ENCODE measurements at regions not wholly inside any gene's neighbourhood (a gene's known extent, or its start where the extent isn't known, plus 50 kb on each side); places are given as distances from the start of the nearest gene placed in this dataset.

GRCh38 chr13:109408591-109409382 lies 377.6 kb downstream of the IRS2 start:
- intact Hi-C loops (cut with micrococcal nuclease): no loop called here
- ChIA-PET CTCF (no interaction called here), POLR2A (no interaction called here), RAD21 (ENCODE audit: low non-redundant PET in 1 of 2, low total read pairs in 2 of 2, uncharacterized antibody in 2 of 2, unreplicated experiment in 2 of 2) (no interaction called here)
- Histone ChIP-seq H3K4me2 (ENCODE audit: low read length) (no peak overlapping the region), H3K27me3 (ENCODE audit: insufficient read depth, low read length) (no peaks in the 10 kb centered on the region), H3K9me2 (ENCODE audit: insufficient read depth) (no peaks in the 10 kb centered on the region), H3K4me1 (ENCODE audit: control insufficient read depth in 1 of 2, insufficient read depth in 2 of 2, low read length in 2 of 2) (peaks cover 0 to 10% of the 10 kb centered on the region in 2 experiments; a peak in 3 of 4 replicates), H3K27ac (ENCODE audit: low read depth, low read length) (no peak overlapping the region), H4K20me1 (ENCODE audit: insufficient read depth) (no peaks in the 10 kb centered on the region), H3K9ac (ENCODE audit: low read length) (no peak overlapping the region), H3K4me3 (replicated peaks in 1 of 2; ENCODE audit: low read depth in 1 of 2, low read length in 2 of 2) (no peak overlapping the region), H3K36me3 (ENCODE audit: control insufficient read depth in 1 of 2, insufficient read depth in 2 of 2, low read length in 2 of 2) (no peaks in the 10 kb centered on the region), H3K79me2 (ENCODE audit: insufficient read depth, low read length) (no peaks in the 10 kb centered on the region), H3K9me3 (ENCODE audit: control insufficient read depth in 1 of 2, insufficient read depth in 1 of 2, low read depth in 1 of 2, low read length in 2 of 2) (no peaks in the 10 kb centered on the region), H2AFZ (ENCODE audit: low read depth, low read length, poor library complexity, severe bottlenecking) (no peak overlapping the region)
- ATAC-seq: no peak
- no peak for DNase-seq (ENCODE audit: low read depth, low spot score)
- BruUV-seq (replicated peaks): no TSS peak
- TF ChIP-seq SIN3A (IDR thresholded peaks at IDR 0.05; ENCODE audit: low read depth): no peak
- no peak for TF ChIP-seq CEBPB (IDR thresholded peaks at IDR 0.05; ENCODE audit: low read depth)
- TF ChIP-seq, protein P1, sequence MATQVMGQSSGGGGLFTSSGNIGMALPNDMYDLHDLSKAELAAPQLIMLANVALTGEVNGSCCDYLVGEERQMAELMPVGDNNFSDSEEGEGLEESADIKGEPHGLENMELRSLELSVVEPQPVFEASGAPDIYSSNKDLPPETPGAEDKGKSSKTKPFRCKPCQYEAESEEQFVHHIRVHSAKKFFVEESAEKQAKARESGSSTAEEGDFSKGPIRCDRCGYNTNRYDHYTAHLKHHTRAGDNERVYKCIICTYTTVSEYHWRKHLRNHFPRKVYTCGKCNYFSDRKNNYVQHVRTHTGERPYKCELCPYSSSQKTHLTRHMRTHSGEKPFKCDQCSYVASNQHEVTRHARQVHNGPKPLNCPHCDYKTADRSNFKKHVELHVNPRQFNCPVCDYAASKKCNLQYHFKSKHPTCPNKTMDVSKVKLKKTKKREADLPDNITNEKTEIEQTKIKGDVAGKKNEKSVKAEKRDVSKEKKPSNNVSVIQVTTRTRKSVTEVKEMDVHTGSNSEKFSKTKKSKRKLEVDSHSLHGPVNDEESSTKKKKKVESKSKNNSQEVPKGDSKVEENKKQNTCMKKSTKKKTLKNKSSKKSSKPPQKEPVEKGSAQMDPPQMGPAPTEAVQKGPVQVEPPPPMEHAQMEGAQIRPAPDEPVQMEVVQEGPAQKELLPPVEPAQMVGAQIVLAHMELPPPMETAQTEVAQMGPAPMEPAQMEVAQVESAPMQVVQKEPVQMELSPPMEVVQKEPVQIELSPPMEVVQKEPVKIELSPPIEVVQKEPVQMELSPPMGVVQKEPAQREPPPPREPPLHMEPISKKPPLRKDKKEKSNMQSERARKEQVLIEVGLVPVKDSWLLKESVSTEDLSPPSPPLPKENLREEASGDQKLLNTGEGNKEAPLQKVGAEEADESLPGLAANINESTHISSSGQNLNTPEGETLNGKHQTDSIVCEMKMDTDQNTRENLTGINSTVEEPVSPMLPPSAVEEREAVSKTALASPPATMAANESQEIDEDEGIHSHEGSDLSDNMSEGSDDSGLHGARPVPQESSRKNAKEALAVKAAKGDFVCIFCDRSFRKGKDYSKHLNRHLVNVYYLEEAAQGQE (IDR thresholded peaks at IDR 0.05; ENCODE audit: low read depth): no peak
- TF ChIP-seq YY1 (IDR thresholded peaks at IDR 0.05; ENCODE audit: extremely low read depth, insufficient replicate concordance, low read depth, low read length): no peak
- TF ChIP-seq EZH2 (IDR thresholded peaks at IDR 0.05): no peak
- TF ChIP-seq CBX3 (IDR thresholded peaks at IDR 0.05; ENCODE audit: low read depth): no peak
- TF ChIP-seq, protein P2, sequence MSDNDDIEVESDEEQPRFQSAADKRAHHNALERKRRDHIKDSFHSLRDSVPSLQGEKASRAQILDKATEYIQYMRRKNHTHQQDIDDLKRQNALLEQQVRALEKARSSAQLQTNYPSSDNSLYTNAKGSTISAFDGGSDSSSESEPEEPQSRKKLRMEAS (IDR thresholded peaks at IDR 0.05): no peak

All from HCT116 (cell line).